ENCODE measurements at regions not wholly inside any gene's neighbourhood (a gene's known extent, or its start where the extent isn't known, plus 50 kb on each side); places are given as distances from the start of the nearest gene placed in this dataset.

- TF ChIP-seq CTCF (optimal IDR thresholded peaks at IDR 0.05 in 1 of 3, IDR thresholded peaks at IDR 0.05 in 1 of 3, conservative IDR thresholded peaks at IDR 0.05 in 1 of 3; ENCODE audit: extremely low read depth in 1 of 3, insufficient read depth in 2 of 3, low read length in 3 of 3) (no peak), EZH2 (IDR thresholded peaks at IDR 0.05; ENCODE audit: low read length) (no peak)
These were observed 82.6 kb upstream of the UBE2E1 start for GRCh38 chr3:23723141-23723540.

Data from keratinocyte (primary cell).